PFSK-1 (cell line): ENCODE measurements at regions not wholly inside any gene's neighbourhood (a gene's known extent, or its start where the extent isn't known, plus 50 kb on each side); places are given as distances from the start of the nearest gene placed in this dataset.

ENCODE experiments used
- FOXP2 ChIP-seq: optimal IDR thresholded peaks from 2 replicates; pipeline ENCODE3; 2011; ENCODE audit warnings: borderline replicate concordance, control low read depth, inconsistent platforms; ENCODE audit not compliant: insufficient read depth; ENCODE audit errors: extremely low read length, extremely low read depth
- POLR2AphosphoS5 ChIP-seq: IDR thresholded peaks from 2 replicates; pipeline ENCODE4 v1.6.1; 2012; ENCODE audit warnings: low read depth, mild to moderate bottlenecking, control low read depth, low read length, moderate library complexity
- REST ChIP-seq, 2 experiments: IDR thresholded peaks; 2 replicates each; pipeline versions ENCODE4 v1.6.1 to v1.8.0; 2011 to 2012; ENCODE audit warnings: low read depth in 2 of 2, low read length in 2 of 2, control low read depth in 1 of 2, inconsistent platforms in 1 of 2, mild to moderate bottlenecking in 1 of 2, moderate library complexity in 1 of 2; ENCODE audit not compliant: insufficient read depth in 1 of 2
- SIN3A ChIP-seq: IDR thresholded peaks from 2 replicates; pipeline ENCODE4 v1.6.1; 2012; ENCODE audit warnings: mild to moderate bottlenecking, low read length, moderate library complexity, borderline replicate concordance; ENCODE audit not compliant: insufficient read depth
- TAF1 ChIP-seq: IDR thresholded peaks from 2 replicates; pipeline ENCODE4 v1.6.1; 2012; ENCODE audit warnings: low read length, control low read depth, borderline replicate concordance; ENCODE audit not compliant: insufficient read depth

DNA sequence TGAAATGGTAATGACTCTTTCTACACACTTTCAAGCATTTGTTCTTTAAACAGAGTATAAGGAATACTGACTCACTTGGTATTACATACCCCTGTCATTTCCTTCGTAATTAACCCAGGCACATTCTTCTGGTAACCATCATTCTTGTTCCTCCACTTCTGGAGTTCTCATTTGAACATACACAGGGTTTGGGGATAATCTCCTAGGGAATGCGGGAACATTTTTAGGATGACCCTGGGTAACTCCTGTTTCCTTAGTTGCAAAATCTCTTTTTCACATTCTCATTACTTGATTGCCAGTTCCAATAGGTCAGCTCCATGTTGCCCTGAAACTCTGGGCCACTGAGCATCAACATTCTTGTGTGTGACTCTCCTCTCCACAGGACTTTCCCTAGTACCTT lies 51.5 kb upstream of the E2F3 start:
- no peak for TF ChIP-seq POLR2AphosphoS5
- TF ChIP-seq SIN3A: no peak
- no peak for TF ChIP-seq FOXP2
- TF ChIP-seq TAF1: no peak

DNA sequence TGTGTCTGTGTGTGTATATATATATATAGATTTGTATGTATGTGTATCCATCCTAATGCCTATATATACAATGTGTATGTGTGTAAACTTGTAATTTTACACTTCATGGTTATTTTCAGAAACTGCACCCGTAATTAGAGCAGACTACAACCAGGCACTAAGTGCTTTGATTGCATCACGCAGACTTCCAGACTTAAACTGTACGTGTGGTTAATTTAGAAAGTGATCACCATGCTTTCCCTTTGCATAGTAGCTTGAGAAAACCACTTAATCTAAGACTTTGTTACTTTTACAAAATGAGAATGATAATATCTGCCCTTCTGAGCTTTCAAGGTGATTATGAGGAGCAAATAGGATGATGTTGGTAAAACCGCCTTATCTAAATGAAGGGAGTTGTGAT lies 50.1 kb upstream of the E2F3 start:
- TF ChIP-seq SIN3A (no peak), REST (IDR thresholded peaks at IDR 0.05; ENCODE audit: insufficient read depth in 1 of 2, low read depth in 2 of 2, low read length in 2 of 2) (no peak), POLR2AphosphoS5 (no peak), FOXP2 (no peak)
